Adipocyte (in vitro differentiated cells): ENCODE measurements at regions not wholly inside any gene's neighbourhood (a gene's known extent, or its start where the extent isn't known, plus 50 kb on each side); places are given as distances from the start of the nearest gene placed in this dataset.

Experiments used
- DNase-seq: peaks from one replicate; pipeline ENCODE4 v3.0.0-alpha.2; 2015; ENCODE audit warnings: low read depth
- H3K27me3 ChIP-seq: replicated peaks from 2 replicates; pipeline ENCODE4 v1.7.0; 2013; ENCODE audit warnings: mild to moderate bottlenecking, low read length, moderate library complexity; ENCODE audit not compliant: control insufficient read depth, insufficient read depth
- H3K36me3 ChIP-seq: 2 replicates; pipeline ENCODE4 v1.7.0; 2013; ENCODE audit warnings: low read length, mild to moderate bottlenecking, moderate library complexity; ENCODE audit not compliant: control insufficient read depth, insufficient read depth, severe bottlenecking
- H3K4me1 ChIP-seq: 2 replicates; pipeline ENCODE4 v1.7.0; 2013; ENCODE audit warnings: mild to moderate bottlenecking, low read length, moderate library complexity; ENCODE audit not compliant: control insufficient read depth, insufficient read depth
- H3K4me3 ChIP-seq: 2 replicates; pipeline ENCODE4 v1.7.0; 2013; ENCODE audit warnings: mild to moderate bottlenecking, low read length, moderate library complexity
- H3K9ac ChIP-seq: 2 replicates; pipeline ENCODE4 v1.7.0; 2013; ENCODE audit warnings: mild to moderate bottlenecking, low read length, moderate library complexity
- H3K9me3 ChIP-seq: 2 replicates; pipeline ENCODE4 v1.7.0; 2013; ENCODE audit warnings: mild to moderate bottlenecking, low read length, moderate library complexity; ENCODE audit not compliant: control insufficient read depth

GRCh38 chr5:117893211-117893610 lies 1095.1 kb downstream of the DTWD2 start:
- Histone ChIP-seq H3K9ac (no peak overlapping the region), H3K4me3 (no peak overlapping the region), H3K27me3 (no peaks in the 10 kb centered on the region), H3K9me3 (no peaks in the 10 kb centered on the region), H3K4me1 (peaks cover 4% of the 10 kb centered on the region), H3K36me3 (no peaks in the 10 kb centered on the region)
- peak; percentile 26 for DNase-seq

DNA sequence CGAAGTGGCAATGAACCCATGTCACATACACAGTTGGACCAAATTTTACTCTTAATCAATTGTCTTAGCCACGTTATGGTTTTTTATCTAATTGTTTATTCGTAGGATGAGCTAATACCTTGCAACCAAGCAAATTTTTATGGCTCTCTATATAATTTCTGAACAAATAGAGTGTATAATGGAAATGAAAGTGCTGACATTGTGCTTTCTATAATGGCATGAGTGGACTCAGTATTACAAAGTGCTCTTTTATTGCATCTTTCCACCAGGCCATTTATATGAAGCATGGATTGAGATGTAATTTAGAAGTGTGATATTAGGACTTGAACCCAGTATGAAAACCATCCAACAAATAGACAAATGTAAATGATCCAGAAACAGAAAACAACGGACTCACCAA lies 1096.0 kb downstream of the DTWD2 start:
- Histone ChIP-seq H3K9me3 (no peaks in the 10 kb centered on the region), H3K36me3 (no peaks in the 10 kb centered on the region), H3K4me3 (no peak overlapping the region), H3K9ac (no peak overlapping the region), H3K27me3 (no peaks in the 10 kb centered on the region), H3K4me1 (peaks cover 4% of the 10 kb centered on the region)
- no peak for DNase-seq

- no peaks in the 10 kb centered on the region for H3K9me3 ChIP-seq
- H3K9ac ChIP-seq = no peak overlapping the region
- H3K4me3 ChIP-seq = no peak overlapping the region
- H3K4me1 ChIP-seq = peaks cover 4% of the 10 kb centered on the region
- peak; percentile 75 for DNase-seq
- H3K27me3 ChIP-seq = no peaks in the 10 kb centered on the region
- H3K36me3 ChIP-seq = no peaks in the 10 kb centered on the region
Measured at GRCh38 chr5:117889596-117889995, 1098.8 kb downstream of the DTWD2 start.

GRCh38 chr5:117888688-117889087 lies 1099.7 kb downstream of the DTWD2 start:
- DNase-seq = no peak
- Histone ChIP-seq H3K9me3 (no peaks in the 10 kb centered on the region), H3K36me3 (no peaks in the 10 kb centered on the region), H3K4me1 (peaks cover 4% of the 10 kb centered on the region), H3K27me3 (no peaks in the 10 kb centered on the region), H3K9ac (peak overlapping the region; percentile 47), H3K4me3 (peak overlapping the region; percentile 70)

GRCh38 chr5:117881426-117882230 lies 1106.7 kb downstream of the DTWD2 start:
- H3K9ac ChIP-seq = no peak overlapping the region

DNA sequence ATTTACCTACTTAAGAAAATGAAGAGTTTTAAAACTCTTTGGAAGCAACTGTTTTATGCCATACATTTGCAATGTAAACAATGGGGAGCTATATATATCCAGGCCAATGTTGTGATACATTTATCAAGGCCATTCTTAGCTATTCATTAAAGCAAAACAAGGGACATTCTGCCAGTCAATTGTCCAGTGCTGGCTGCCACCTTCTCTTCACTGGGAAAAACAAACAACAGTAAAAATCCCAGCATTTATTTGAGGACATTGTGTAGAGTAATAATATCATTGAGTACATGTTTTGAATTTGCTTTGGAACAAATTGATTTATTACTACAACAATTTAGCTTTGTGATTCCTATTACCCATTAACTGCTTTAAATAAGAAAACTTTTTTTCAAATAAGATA lies 1107.4 kb downstream of the DTWD2 start:
- H3K9ac ChIP-seq = no peak overlapping the region
- H3K27me3 ChIP-seq = no peaks in the 10 kb centered on the region
- no peaks in the 10 kb centered on the region for H3K36me3 ChIP-seq
- H3K4me1 ChIP-seq = no peaks in the 10 kb centered on the region
- H3K9me3 ChIP-seq = no peaks in the 10 kb centered on the region
- no peak for DNase-seq
- H3K4me3 ChIP-seq = no peak overlapping the region

More at GRCh38 chr5:117881426-117882230, 1106.7 kb downstream of the DTWD2 start:
- no peaks in the 10 kb centered on the region for H3K9me3 ChIP-seq
- no peak overlapping the region for H3K4me3 ChIP-seq
- no peak for DNase-seq
- no peaks in the 10 kb centered on the region for H3K4me1 ChIP-seq
- no peaks in the 10 kb centered on the region for H3K27me3 ChIP-seq
- H3K36me3 ChIP-seq = no peaks in the 10 kb centered on the region

GRCh38 chr5:117877731-117878130 lies 1110.6 kb downstream of the DTWD2 start:
- H3K27me3 ChIP-seq = no peaks in the 10 kb centered on the region
- no peak for DNase-seq
- no peak overlapping the region for H3K4me3 ChIP-seq
- H3K4me1 ChIP-seq = no peaks in the 10 kb centered on the region
- no peak overlapping the region for H3K9ac ChIP-seq
- no peaks in the 10 kb centered on the region for H3K36me3 ChIP-seq
- H3K9me3 ChIP-seq = no peaks in the 10 kb centered on the region

DNA sequence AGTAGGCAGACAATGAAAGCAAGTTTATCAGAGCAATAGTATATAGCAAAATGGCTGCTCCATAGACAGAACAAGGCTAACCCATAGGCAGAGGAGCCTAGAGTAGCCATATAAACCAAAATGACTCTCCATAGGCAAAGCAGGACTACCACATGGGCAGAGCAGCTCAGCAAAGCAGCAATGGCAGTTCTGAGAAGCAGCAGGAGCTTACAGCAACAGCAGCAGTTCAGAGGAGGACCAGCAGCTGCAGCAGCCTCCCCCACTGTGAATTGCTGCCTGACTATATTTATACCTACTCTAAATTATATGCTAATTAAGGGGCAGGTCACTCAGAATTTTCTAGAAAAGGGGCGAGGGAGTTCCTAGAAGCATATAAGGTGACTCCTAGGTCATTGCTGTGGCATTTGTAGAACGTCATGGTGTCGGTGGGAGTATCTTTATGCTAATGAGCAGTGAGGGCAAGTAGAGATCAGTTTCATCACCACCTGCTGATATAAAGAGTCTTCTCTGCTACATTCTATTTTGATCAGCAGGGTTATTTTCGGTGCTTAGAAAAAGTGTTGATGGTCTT lies 1115.5 kb downstream of the DTWD2 start:
- Histone ChIP-seq H3K9me3 (no peaks in the 10 kb centered on the region), H3K27me3 (no peaks in the 10 kb centered on the region), H3K9ac (no peak overlapping the region), H3K4me1 (no peaks in the 10 kb centered on the region), H3K36me3 (no peaks in the 10 kb centered on the region), H3K4me3 (no peak overlapping the region)
- no peak for DNase-seq

DNA sequence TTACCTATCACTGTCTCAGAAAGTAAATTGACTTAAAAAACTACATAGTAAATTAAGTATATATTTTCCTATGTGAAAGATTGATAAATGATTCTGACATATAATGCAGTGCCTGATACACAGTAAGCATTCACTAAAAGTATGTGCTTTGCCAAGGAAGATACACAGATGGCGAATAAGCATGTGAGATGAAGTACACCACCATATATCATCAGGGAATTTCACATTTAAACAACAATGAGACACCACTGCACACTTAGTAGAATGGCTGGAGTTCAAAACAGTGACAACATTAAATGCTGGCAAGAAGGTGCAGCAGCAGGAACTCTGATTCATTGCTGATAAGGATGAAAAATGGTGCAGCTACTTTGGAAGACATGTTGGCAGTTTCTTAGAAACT lies 1118.8 kb downstream of the DTWD2 start:
- no peak overlapping the region for H3K9ac ChIP-seq
- H3K27me3 ChIP-seq = no peaks in the 10 kb centered on the region
- DNase-seq = no peak
- H3K9me3 ChIP-seq = no peaks in the 10 kb centered on the region
- H3K4me1 ChIP-seq = no peaks in the 10 kb centered on the region
- no peak overlapping the region for H3K4me3 ChIP-seq
- no peaks in the 10 kb centered on the region for H3K36me3 ChIP-seq

- Histone ChIP-seq H3K27me3 (no peaks in the 10 kb centered on the region), H3K36me3 (no peaks in the 10 kb centered on the region), H3K4me1 (no peaks in the 10 kb centered on the region), H3K9ac (no peak overlapping the region), H3K9me3 (no peaks in the 10 kb centered on the region), H3K4me3 (no peak overlapping the region)
- no peak for DNase-seq
Measured at GRCh38 chr5:117863586-117864296, 1124.6 kb downstream of the DTWD2 start.

DNA sequence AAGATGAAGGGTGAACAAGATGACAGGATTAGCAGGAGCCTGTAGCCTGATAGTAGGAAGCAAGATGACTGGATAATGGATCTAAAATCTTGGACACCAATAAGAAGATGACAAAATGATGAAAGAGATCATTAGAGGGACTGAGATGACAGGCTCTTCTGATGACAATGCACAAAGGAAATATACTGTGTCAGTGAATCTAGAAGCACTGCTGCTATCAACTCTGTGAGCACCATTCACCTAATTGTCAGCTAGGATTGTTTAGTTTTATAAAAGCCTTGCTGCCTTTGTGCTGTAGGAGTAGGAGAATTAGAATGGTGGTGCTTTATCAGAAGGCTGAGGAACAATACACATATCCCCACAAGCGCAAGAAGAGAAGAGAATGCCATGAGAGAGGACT lies 1127.8 kb downstream of the DTWD2 start:
- no peaks in the 10 kb centered on the region for H3K9me3 ChIP-seq
- H3K27me3 ChIP-seq = no peaks in the 10 kb centered on the region
- no peak overlapping the region for H3K9ac ChIP-seq
- DNase-seq = no peak
- H3K4me1 ChIP-seq = no peaks in the 10 kb centered on the region
- no peaks in the 10 kb centered on the region for H3K36me3 ChIP-seq
- H3K4me3 ChIP-seq = no peak overlapping the region
